GM19239 (cell line): ENCODE measurements at regions not wholly inside any gene's neighbourhood (a gene's known extent, or its start where the extent isn't known, plus 50 kb on each side); places are given as distances from the start of the nearest gene placed in this dataset.

Experiments
- DNase-seq: peaks from one replicate; pipeline ENCODE4 v3.0.0; 2011; ENCODE audit warnings: low spot score; ENCODE audit not compliant: insufficient read length
- FAIRE-seq: peaks from 2 replicates; lab custom pipeline; 2011; peaks lifted over from hg19 to GRCh38; lab: Jason Lieb, UNC

DNA sequence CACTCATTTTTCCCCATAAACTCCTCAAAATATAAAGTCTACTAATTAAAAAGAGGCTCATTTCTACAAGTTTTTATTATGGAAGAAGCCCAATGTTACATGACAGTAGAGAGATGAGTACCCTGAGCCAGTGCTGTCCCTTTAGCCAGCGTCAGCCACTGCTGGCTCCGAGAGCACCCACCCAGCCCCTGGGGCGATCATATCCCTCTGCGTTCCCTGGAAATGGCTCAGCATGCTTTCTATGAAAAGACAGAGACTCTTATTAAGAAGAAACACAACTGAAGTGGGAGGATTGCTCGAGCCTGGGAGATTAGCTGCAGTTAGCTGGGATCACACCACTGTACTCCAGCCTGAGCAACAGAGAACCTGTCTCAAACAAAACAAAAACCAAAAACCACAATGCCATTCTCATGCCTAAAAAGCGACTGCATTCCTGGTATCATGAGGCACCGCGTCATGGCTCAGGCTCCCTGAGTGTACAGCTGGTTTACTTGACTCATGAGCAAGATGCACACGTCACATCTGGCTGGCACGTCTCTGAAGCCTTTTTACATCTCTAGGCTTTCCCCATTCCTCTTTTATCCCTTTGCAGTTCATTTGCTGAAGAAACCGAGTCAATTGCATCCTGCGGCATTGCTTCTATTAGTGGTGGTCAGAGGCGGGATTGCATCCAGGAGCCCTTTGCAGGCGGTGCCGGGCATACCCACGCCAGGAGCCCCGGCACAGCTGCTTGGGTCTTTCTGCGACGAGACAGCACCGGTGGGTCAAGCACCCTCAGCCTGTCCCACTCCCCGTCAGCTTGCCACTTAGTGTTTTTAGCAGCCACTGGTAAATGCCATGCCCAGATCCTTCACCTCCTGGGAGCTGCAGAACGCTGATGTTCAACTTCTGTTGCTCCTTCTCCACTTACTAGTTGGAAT is 119.9 kb downstream of the CTTN start:
- no peak for FAIRE-seq
- no peak for DNase-seq

DNA sequence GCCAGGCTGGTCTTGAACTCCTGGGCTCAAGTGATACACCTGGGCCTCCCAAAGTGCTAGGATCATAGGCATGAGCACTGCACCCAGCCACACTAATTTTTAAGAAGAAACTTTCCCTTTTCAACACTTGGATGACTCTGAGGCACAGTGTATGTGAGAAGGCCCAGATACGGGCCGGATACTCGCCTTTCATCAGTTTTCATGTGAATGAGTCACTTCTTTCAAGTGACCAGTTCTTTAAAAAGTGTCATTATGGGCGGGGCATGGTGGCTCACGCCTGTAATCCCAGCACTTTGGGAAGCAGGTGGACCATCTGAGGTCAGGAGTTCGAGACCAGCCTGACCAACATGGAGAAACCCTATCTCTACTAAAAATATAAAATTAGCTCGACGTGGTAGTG is 120.8 kb downstream of the CTTN start:
- FAIRE-seq (no peak), DNase-seq (no peak)

DNA sequence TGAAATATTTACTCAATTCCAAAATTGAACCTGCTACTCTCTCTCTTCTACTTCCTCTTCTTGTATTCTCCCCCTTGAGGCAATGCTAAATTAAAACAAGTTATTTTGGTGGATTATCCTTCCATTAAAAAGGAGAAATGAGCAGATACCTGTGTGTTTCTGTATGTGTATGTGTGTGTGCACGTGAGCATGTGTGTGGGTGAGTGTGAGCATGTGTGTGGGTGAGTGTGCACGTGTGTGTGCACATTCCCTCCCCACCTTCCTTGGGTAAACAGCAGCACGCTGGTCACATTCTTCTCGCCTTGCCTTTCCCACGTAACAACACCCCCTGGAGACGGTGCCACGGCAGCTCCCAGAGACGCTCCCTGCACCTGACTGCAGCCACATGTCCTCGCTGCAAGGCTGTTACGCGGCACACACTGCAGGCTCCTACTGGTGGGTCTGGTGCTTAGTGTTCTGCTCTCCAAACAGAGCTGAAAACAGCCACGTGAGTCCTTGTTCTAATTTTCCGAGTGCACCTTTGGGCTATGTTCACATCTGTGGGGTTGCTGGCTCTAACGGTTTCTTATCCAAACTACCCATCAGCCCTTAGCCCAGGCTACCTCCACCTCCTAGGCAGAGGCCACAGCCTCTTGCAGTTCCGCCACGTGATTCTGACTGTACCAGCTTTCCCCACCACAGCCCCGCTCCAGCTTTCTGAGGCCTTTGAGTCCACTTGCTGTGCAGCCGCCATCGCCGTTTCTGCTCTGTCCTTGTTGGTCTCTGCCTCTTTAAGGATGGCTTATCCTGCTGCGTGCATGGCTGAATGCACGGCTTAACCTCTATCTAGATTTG is 123.4 kb downstream of the CTTN start:
- FAIRE-seq (no peak), DNase-seq (no peak)

DNA sequence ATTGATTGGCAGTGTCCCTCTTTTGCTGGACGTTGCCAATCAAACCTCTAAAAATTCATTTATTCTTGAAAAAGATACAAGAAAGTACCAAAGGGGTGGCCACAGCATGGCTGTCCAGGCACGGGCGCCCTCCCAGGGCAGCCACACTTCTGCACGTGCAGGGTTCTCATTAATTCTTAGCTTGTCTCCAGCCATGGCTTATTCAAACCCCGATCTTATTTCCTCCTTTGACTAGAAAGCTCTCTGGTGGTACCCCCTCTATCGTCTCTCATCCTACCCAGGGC is 123.9 kb downstream of the CTTN start:
- no peak for DNase-seq
- FAIRE-seq: no peak

GRCh38 chr11:70522593-70523311 is 124.4 kb downstream of the CTTN start:
- DNase-seq (no peak), FAIRE-seq (no peak)

GRCh38 chr11:70523384-70524095 is 125.2 kb downstream of the CTTN start:
- DNase-seq (no peak), FAIRE-seq (no peak)

DNA sequence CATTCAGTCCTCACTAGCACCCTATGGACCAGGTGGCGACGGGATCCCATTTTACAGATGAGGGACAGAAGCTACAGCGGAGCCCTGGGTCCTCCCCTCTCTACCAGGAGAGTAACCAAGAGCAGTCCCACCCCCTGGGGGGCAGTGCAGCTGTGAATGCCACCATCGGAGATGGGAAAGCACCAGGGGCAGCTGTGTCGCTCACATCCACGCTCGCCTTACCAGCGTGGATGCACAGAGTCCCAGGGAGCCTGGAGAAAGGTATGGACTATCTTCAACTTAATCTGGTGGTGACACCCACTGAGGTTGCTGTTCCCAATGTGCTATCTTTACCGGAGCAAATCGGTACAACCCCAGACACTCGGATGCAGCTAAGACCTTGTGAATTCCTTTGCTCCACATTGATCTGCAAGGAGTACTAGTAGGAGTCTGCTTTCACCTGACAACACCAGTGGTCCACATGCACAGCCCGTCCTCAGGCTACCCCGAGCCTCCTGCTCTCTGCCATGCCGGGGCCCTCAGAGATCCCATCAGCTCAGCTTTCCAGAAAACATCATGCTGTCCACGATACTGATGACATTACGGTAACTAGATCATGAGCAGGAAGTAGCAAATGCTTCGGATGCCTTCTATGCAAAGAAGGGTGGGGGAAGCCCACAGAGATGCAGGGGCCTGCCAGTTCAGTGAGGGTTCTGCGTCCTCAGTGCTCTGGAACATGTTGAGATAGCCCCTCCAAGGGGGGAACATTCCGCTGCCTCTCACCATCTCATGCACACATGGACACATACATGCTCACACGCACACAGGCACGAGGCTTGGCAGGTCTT is 126.0 kb downstream of the CTTN start:
- FAIRE-seq (no peak), DNase-seq (no peak)

DNA sequence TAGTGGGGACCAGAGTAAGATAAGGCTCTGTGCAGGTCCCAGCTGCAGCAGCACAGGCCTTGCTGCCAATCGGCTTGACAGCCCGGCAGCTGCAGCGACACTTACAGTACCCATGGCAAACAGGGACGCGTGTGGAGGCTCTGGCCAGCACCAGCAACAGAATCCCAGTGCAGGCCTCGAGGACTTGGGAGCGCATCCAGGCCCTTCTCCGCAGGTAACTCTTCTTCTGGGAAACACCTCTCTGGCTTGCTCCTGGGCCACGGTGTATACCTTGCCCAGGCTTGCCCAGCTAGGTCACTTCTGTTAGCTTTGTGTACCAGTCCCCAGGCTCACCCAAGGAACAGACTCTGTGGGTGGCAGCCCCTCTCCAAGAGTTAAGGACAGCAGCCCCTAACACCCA is 126.7 kb downstream of the CTTN start:
- FAIRE-seq (no peak), DNase-seq (no peak)

DNA sequence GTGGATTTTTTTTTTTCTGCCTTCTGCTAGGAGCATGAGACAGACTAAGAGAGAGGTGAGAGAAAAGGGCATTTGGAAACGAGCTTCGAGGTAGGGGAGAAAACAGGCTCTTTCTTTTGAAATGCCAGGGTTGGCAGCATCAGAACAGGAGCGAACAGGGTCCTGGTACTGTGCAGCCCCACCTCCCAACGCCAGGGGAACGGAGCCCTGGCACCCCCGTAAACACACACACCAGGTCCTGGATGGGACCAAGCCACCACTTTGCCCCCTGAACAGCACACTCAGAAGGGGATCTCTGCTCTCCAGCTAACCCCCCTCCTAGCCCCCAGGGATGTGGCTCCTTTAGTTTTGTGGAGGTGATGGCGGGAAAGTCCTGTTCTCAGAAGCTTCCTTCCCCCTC is 127.1 kb downstream of the CTTN start:
- no peak for FAIRE-seq
- no peak for DNase-seq

GRCh38 chr11:70526116-70527045 is 128.1 kb downstream of the CTTN start:
- FAIRE-seq (no peak), DNase-seq (no peak)

- DNase-seq: no peak
- no peak for FAIRE-seq
Measured at GRCh38 chr11:70527046-70527395, 128.7 kb downstream of the CTTN start.

DNA sequence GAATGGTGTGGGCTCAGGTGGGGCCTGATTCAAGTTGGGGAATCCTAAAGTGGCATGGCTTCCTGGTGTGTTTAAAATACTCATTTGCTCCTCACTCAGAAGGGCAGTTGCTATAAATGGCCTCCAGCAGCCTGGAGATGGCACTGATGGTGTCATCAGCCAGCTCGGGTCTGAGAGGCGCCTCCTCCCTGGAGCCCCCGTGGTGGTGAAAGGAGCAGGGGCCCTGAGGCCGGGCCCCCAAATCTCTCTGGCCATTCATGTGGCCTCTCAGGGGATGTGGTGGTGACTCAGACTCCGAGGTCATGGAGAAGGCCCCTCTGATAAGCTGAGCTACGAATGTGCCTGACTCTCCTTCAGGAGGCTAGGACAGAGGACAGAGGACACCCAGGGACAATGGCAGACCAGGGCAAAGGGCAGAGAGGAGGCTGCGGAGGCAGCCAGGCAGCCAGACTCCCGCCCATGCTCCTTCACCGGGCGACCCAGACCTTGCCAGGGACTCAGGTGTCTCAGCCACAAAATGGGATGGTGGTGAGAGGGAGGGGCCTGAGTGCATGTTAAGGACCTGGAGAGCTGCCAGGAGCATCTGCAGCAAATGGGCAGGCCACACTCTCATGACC is 129.2 kb downstream of the CTTN start:
- FAIRE-seq (no peak), DNase-seq (no peak)

DNA sequence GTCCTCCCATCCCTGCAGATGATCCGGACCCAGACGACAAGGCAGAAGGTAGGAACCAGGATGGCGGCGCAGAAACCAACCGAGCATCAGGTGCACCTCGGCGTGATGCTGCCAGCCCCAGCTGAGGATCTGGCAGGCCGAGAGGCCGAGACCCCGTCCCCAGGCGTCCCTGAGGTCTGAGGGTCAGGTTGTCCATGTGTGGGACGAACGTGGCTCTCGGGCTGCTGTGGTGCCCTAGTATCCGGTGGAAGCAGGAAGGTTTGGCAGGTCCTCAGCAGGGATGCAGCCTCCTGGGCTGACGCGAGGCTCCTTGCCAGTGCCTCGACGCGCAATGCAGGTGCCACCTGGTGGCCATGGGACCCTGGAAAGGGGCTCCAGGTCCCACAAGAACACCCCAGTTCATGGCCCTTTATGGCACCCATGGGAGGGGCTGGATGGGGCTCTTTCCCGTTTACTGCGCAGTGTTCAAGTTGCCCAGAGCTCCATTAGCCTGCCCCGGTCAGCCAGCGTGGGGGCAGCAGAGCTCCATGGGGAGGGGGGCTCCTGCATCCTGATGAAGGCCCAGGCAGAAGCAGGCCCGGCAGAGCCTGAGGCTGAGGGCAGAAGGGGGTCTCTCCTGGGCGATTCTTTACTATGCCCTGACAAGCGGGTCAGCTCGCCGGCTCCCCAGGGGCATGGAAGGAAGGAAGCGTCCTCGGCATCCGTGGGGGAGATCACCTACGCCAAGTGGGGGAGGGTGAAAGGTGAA is 129.9 kb downstream of the CTTN start:
- no peak for DNase-seq
- no peak for FAIRE-seq

DNA sequence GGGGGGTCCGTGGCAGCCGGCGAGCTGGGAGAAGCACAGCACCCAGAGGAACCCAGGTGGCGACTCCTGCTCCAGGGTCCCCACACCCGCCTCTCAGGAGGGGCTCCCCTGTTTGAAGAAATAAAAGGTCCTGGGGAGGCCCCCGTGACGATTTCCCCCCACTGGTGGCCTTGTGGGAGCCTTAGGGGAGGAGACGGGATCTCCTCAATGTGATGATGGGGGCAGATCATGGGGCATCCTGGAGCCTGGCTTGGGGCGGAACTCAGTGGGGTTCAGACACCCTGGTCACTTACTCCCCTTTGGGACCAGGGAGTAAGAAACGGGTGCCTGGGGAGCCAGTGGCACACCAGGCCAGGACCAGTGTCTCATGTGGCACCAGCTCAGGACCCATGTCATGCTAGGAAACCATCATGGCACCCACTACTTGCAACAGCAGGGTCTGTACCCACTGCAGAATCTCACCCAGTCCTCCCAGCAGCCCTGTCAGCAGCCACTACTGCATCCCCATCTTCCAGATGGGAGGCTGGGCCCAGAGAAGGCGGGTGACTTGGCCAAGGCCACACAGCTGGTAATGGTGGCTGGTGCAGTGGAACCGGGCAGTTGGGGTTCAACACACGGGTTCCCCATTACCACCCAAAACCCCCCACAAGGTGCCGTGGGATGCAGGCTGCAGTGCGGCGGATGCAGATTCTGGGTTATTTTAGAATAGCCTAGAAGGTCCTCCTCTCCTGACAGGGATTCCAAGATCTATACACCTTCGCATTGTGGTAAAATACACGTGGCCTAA is 130.7 kb downstream of the CTTN start:
- DNase-seq (no peak), FAIRE-seq (no peak)

DNA sequence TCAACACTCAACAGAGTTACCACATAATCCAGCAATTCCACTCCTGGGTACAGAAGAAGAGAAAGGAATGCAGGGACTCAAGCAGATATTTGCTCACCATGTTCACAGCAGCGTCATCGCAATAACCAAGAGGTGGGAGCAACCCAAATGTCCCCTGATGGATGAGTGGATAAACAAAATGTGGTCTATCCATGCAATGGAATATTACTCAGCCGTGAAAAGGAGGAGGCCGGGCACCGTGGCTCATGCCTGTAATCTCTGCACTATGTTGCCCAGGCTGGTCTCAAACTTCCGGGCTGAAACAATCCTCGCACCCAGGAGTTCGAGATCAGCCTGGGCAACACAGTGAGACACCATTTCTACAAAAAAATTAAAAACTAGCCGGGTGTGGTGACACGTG is 131.7 kb downstream of the CTTN start:
- no peak for DNase-seq
- no peak for FAIRE-seq

DNA sequence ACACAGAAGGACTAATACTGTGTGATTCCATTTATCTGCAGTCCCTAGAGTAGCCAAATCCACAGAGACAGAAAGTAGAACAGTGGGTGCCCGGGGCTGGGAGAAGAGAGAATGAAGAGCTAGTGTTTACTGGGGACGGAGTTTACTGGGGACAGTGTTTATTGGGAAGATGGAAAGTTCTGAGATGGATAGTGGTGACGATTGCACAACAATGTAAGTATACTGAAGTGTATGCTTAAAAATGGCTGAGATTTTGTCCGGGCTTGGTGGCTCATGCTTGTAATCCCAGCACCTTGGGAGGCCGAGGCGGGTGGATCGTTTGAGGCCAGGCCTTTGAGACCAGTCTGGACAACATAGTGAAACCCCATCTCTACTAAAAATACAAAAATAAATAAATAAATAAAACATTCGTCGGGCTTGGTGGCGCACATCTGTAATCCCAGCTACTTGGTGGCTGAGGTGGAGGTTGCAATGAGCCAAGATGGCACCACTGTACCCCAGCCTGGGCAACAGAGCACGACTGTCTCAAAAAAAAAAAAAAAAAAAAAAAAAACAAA is 132.4 kb downstream of the CTTN start:
- FAIRE-seq: no peak

More for the DNA sequence above, 132.4 kb downstream of the CTTN start:
- no peak for DNase-seq
